SK-N-SH (cell line): ENCODE measurements at regions not wholly inside any gene's neighbourhood (a gene's known extent, or its start where the extent isn't known, plus 50 kb on each side); places are given as distances from the start of the nearest gene placed in this dataset.

Experiments
- CTCF ChIA-PET: fragments of 300-600, 350-600 bp; formaldehyde crosslinking; extraction: SDS; loops from one replicate; lab custom pipeline; 2021; lab: Yijun Ruan, JAX
- POLR2A ChIA-PET: fragments of 350-600 bp; sonication (Branson Sonifier 250); formaldehyde crosslinking; extraction: SDS; loops from one replicate; lab custom pipeline; 2020; ENCODE audit warnings: antibody characterized with exemption, inconsistent platforms; lab: Yijun Ruan, JAX
- DNase-seq: peaks from one replicate; pipeline ENCODE4 v3.0.0; 2012
- H2AFZ ChIP-seq: fragments of 200-600 bp; sonication (generic); 2 replicates; pipeline ENCODE4 v1.8.1; 2016; ENCODE audit warnings: antibody characterized with exemption, mild to moderate bottlenecking, low read depth
- H3F3A ChIP-seq: fragments of 200-600 bp; sonication (generic); replicated peaks from 2 replicates; pipeline ENCODE3; 2016; ENCODE audit warnings: antibody characterized with exemption, mild to moderate bottlenecking; ENCODE audit not compliant: insufficient read depth
- H3K27ac ChIP-seq, 2 experiments: fragments of 200-500 bp in 1 of 2; fragments of 200-600 bp in 1 of 2; sonication (Bioruptor generic) in 1 of 2; sonication (generic), shearing (Covaris generic) in 1 of 2; 2 replicates each; pipeline versions ENCODE4 v1.5.1 to v1.6.1; 2014 to 2016; ENCODE audit warnings: low read depth in 2 of 2, inconsistent platforms in 1 of 2, low read length in 1 of 2, mild to moderate bottlenecking in 1 of 2, mixed read lengths in 1 of 2
- H3K27me3 ChIP-seq: fragments of 200-600 bp; sonication (generic), shearing (Covaris generic); 2 replicates; pipeline ENCODE4 v1.6.1; 2016; ENCODE audit warnings: mixed run types; ENCODE audit not compliant: insufficient read depth
- H3K36me3 ChIP-seq, 2 experiments: fragments of 200-500 bp in 1 of 2; fragments of 200-600 bp in 1 of 2; sonication (Bioruptor generic) in 1 of 2; sonication (generic) in 1 of 2; replicated peaks in 1 of 2; 2 replicates each; pipeline versions ENCODE3 to v1.5.1; 2014 to 2016; ENCODE audit warnings: low read length in 1 of 2, mild to moderate bottlenecking in 1 of 2; ENCODE audit not compliant: insufficient read depth in 2 of 2, control insufficient read depth in 1 of 2
- H3K4me1 ChIP-seq, 2 experiments: fragments of 200-500 bp in 1 of 2; fragments of 200-600 bp in 1 of 2; sonication (Bioruptor generic) in 1 of 2; sonication (generic), shearing (Covaris generic) in 1 of 2; 2 replicates each; pipeline versions ENCODE4 v1.5.1 to v1.6.1; 2014 to 2016; ENCODE audit warnings: low read depth in 1 of 2, low read length in 1 of 2, mixed run types in 1 of 2; ENCODE audit not compliant: insufficient read depth in 2 of 2, control insufficient read depth in 1 of 2
- H3K4me2 ChIP-seq: fragments of 200-600 bp; sonication (generic), shearing (Covaris generic); 2 replicates; pipeline ENCODE4 v1.6.1; 2017; ENCODE audit warnings: mixed run types
- H3K4me3 ChIP-seq, 2 experiments: fragments of 200-500 bp in 1 of 2; fragments of 200-600 bp in 1 of 2; sonication (Bioruptor generic) in 1 of 2; sonication (generic), shearing (Covaris generic) in 1 of 2; 2 replicates each; pipeline versions ENCODE4 v1.5.1 to v1.8.1; 2014 to 2016; ENCODE audit warnings: low read depth in 2 of 2, inconsistent platforms in 1 of 2, low read length in 1 of 2, mild to moderate bottlenecking in 1 of 2, mixed read lengths in 1 of 2, moderate library complexity in 1 of 2
- H3K79me2 ChIP-seq: fragments of 200-600 bp; sonication (generic); 2 replicates; pipeline ENCODE4 v1.8.1; 2017; ENCODE audit warnings: mild to moderate bottlenecking; ENCODE audit not compliant: insufficient read depth
- H3K9ac ChIP-seq: fragments of 200-600 bp; sonication (generic); 2 replicates; pipeline ENCODE4 v1.6.1; 2017; ENCODE audit warnings: mixed run types
- H3K9me2 ChIP-seq: fragments of 200-600 bp; sonication (generic); 2 replicates; pipeline ENCODE4 v1.6.1; 2017; ENCODE audit warnings: mixed run types
- H3K9me3 ChIP-seq: fragments of 200-600 bp; sonication (generic); 2 replicates; pipeline ENCODE4 v1.6.1; 2017; ENCODE audit warnings: mixed run types, mild to moderate bottlenecking, moderate library complexity
- H4K20me1 ChIP-seq: fragments of 200-600 bp; sonication (generic); 2 replicates; pipeline ENCODE4 v1.6.1; 2017; ENCODE audit warnings: mild to moderate bottlenecking, mixed run types; ENCODE audit not compliant: insufficient read depth
- EZH2phosphoT487 ChIP-seq: fragments of 200-600 bp; sonication (generic); IDR thresholded peaks from 2 replicates; pipeline ENCODE4 v1.6.1; 2017; ENCODE audit warnings: low read depth, mixed run types, mild to moderate bottlenecking, antibody characterized with exemption, moderate library complexity, borderline replicate concordance
- GATA2 ChIP-seq: sonication (generic); formaldehyde crosslinking; IDR thresholded peaks from 2 replicates; pipeline ENCODE4 v1.5.0; 2020; ENCODE audit warnings: mild to moderate bottlenecking, missing genetic modification reagents
- JUND ChIP-seq: IDR thresholded peaks from 2 replicates; pipeline ENCODE4 v1.4.0; 2012
- MEF2A ChIP-seq: IDR thresholded peaks from 2 replicates; pipeline ENCODE4 v1.4.0; 2012; ENCODE audit warnings: low read depth, borderline replicate concordance
- NFIC ChIP-seq: IDR thresholded peaks from 2 replicates; pipeline ENCODE4 v1.4.0; 2012; ENCODE audit warnings: borderline replicate concordance
- POLR2AphosphoS5 ChIP-seq: IDR thresholded peaks from 2 replicates; pipeline ENCODE4 v1.6.1; 2012; ENCODE audit warnings: low read depth, low read length
- RCOR1 ChIP-seq: fragments of 150-350 bp; IDR thresholded peaks from 2 replicates; pipeline ENCODE4 v1.6.1; 2017; ENCODE audit warnings: antibody characterized with exemption, low read length
- RXRA ChIP-seq: IDR thresholded peaks from 2 replicates; pipeline ENCODE4 v1.4.0; 2012; ENCODE audit warnings: low read depth, mild to moderate bottlenecking, borderline replicate concordance
- SIN3A ChIP-seq: IDR thresholded peaks from 2 replicates; pipeline ENCODE4 v1.6.1; 2012; ENCODE audit warnings: low read depth, mild to moderate bottlenecking, low read length, moderate library complexity, borderline replicate concordance
- USF1 ChIP-seq: IDR thresholded peaks from 2 replicates; pipeline ENCODE4 v1.4.0; 2012; ENCODE audit warnings: low read depth, borderline replicate concordance
- USF2 ChIP-seq: fragments of 150-350 bp; IDR thresholded peaks from 2 replicates; pipeline ENCODE4 v1.6.1; 2017; ENCODE audit warnings: antibody characterized with exemption, low read length, low read depth, borderline replicate concordance
- YY1 ChIP-seq: IDR thresholded peaks from 2 replicates; pipeline ENCODE4 v1.4.0; 2012; ENCODE audit warnings: low read depth, mild to moderate bottlenecking
- WGBS: methylation state at CpG from one replicate; pipeline ENCODE4 v1.1.6; 2017; ENCODE audit warnings: low lambda C conversion rate; 5-methylcytosine and 5-hydroxymethylcytosine counted together
- TF ChIP-seq, protein P1 (sequence below): IDR thresholded peaks from 2 replicates; pipeline ENCODE4 v1.4.0; 2012; ENCODE audit warnings: low read depth, borderline replicate concordance
- TF ChIP-seq, protein P2 (sequence below): IDR thresholded peaks from 2 replicates; pipeline ENCODE4 v1.6.1; 2012; ENCODE audit warnings: mild to moderate bottlenecking, low read depth, low read length, moderate library complexity

GRCh38 chr5:167694325-167695147, 596.9 kb upstream of the WWC1 start:
- no peak for DNase-seq
- no peaks in the 10 kb centered on the region for H3K27me3 ChIP-seq
- no peaks in the 10 kb centered on the region for H3K9me2 ChIP-seq
- no peak overlapping the region for H3K27ac ChIP-seq
- no peak overlapping the region for H3K4me2 ChIP-seq
- H3K79me2 ChIP-seq, result no peaks in the 10 kb centered on the region
- H3K9ac ChIP-seq, result no peak overlapping the region
- WGBS, result 80% methylated on average over 5 of the region's 5 CpGs
- H2AFZ ChIP-seq, result no peak overlapping the region
- no peaks in the 10 kb centered on the region for H3K36me3 ChIP-seq
- no peak overlapping the region for H3K4me3 ChIP-seq
- ChIA-PET POLR2A (no interaction called here), CTCF (interaction anchor here (1.4 kb wide), 1 partner anchor 353 kb away, joined by 6 read pairs; no protein-coding TSS in a partner anchor)
- H3K4me1 ChIP-seq, result peaks cover 0 to 14% of the 10 kb centered on the region in 2 experiments; a peak in 1 of 4 replicates
- no peaks in the 10 kb centered on the region for H4K20me1 ChIP-seq
- TF ChIP-seq EZH2phosphoT487 (no peak), RCOR1 (no peak), POLR2AphosphoS5 (no peak), USF1 (no peak), YY1 (no peak), MEF2A (no peak), NFIC (no peak), RXRA (no peak), USF2 (no peak), GATA2 (CRISPR knock-in tag) (no peak), SIN3A (no peak), JUND (no peak)
- TF ChIP-seq, protein P1, sequence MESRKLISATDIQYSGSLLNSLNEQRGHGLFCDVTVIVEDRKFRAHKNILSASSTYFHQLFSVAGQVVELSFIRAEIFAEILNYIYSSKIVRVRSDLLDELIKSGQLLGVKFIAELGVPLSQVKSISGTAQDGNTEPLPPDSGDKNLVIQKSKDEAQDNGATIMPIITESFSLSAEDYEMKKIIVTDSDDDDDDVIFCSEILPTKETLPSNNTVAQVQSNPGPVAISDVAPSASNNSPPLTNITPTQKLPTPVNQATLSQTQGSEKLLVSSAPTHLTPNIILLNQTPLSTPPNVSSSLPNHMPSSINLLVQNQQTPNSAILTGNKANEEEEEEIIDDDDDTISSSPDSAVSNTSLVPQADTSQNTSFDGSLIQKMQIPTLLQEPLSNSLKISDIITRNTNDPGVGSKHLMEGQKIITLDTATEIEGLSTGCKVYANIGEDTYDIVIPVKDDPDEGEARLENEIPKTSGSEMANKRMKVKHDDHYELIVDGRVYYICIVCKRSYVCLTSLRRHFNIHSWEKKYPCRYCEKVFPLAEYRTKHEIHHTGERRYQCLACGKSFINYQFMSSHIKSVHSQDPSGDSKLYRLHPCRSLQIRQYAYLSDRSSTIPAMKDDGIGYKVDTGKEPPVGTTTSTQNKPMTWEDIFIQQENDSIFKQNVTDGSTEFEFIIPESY, result no peak
- TF ChIP-seq, protein P2, sequence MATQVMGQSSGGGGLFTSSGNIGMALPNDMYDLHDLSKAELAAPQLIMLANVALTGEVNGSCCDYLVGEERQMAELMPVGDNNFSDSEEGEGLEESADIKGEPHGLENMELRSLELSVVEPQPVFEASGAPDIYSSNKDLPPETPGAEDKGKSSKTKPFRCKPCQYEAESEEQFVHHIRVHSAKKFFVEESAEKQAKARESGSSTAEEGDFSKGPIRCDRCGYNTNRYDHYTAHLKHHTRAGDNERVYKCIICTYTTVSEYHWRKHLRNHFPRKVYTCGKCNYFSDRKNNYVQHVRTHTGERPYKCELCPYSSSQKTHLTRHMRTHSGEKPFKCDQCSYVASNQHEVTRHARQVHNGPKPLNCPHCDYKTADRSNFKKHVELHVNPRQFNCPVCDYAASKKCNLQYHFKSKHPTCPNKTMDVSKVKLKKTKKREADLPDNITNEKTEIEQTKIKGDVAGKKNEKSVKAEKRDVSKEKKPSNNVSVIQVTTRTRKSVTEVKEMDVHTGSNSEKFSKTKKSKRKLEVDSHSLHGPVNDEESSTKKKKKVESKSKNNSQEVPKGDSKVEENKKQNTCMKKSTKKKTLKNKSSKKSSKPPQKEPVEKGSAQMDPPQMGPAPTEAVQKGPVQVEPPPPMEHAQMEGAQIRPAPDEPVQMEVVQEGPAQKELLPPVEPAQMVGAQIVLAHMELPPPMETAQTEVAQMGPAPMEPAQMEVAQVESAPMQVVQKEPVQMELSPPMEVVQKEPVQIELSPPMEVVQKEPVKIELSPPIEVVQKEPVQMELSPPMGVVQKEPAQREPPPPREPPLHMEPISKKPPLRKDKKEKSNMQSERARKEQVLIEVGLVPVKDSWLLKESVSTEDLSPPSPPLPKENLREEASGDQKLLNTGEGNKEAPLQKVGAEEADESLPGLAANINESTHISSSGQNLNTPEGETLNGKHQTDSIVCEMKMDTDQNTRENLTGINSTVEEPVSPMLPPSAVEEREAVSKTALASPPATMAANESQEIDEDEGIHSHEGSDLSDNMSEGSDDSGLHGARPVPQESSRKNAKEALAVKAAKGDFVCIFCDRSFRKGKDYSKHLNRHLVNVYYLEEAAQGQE, result no peak
- H3K9me3 ChIP-seq, result no peaks in the 10 kb centered on the region
- H3F3A ChIP-seq, result peaks cover 10% of the 10 kb centered on the region
